ENCODE measurements at regions not wholly inside any gene's neighbourhood (a gene's known extent, or its start where the extent isn't known, plus 50 kb on each side); places are given as distances from the start of the nearest gene placed in this dataset.
A peak's percentile ranks its signal among the peaks of the same experiment; 100 is the strongest.
"Not testable (repeated sequence)": the region's sequence is repeated elsewhere in the genome, so short reads cannot be mapped to it uniquely, and the experiment has no call there.

DNA sequence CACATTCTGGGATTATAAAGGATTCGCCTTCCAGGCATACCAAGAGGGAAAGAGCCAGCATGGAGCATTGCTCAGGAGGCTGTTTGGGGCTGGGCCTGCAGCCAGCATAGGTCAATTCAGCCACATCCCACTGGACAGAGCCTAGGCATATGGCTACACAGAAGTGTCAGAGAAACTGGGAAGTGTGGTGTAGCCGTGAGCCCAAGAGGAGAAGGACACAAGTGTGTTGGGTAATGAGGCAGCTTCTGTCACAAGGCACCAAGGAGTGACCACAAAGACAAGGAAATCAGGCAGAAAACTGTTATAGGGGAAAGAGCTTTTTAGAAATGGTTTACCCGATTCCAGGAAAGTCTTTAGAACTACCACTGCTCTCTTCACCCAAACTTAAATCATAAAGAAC lies 178.6 kb upstream of the TBL1X start:
- DNase-seq (ENCODE audit: low read depth): no peak
- Histone ChIP-seq H3K36me3 (ENCODE audit: control insufficient read depth, insufficient read depth, low read length) (no peaks in the 10 kb centered on the region), H3K27me3 (ENCODE audit: control insufficient read depth, insufficient read depth, low read length) (no peaks in the 10 kb centered on the region), H3K4me3 (ENCODE audit: low read depth, low read length) (no peak overlapping the region)
- no peak for TF ChIP-seq CTCF (IDR thresholded peaks at IDR 0.05; ENCODE audit: insufficient read depth, low read length, poor library complexity, severe bottlenecking)

GRCh38 chrX:9291629-9292028 lies 173.2 kb upstream of the TBL1X start:
- no peak for TF ChIP-seq CTCF (IDR thresholded peaks at IDR 0.05; ENCODE audit: insufficient read depth, low read length, poor library complexity, severe bottlenecking)
- H3K36me3 ChIP-seq (ENCODE audit: control insufficient read depth, insufficient read depth, low read length): no peaks in the 10 kb centered on the region
- H3K27me3 ChIP-seq (ENCODE audit: control insufficient read depth, insufficient read depth, low read length): no peaks in the 10 kb centered on the region
- peak overlapping the region; percentile 4 for H3K4me3 ChIP-seq (ENCODE audit: low read depth, low read length)
- no peak for DNase-seq (ENCODE audit: low read depth)

DNA sequence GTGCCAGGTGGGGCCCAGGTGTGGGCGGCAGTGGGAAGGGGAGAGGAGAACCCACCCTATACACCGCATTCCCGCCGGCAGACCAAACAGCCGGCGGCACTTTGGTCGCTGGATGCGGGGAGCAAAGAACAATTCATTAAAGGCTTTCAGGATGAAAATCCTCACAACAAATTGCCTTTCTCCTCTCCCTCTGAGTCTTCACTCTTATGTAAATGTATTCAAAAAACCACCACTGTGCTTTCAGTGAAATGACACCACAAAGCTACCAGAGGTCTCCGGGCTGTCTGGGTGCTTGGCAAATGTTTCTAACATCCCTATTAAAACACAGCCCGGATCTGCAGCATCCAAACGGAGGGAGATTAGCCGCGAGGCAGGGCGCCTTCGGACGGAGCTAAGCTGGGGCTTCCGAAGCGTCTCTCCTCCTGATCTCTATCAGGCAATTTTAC lies 171.8 kb upstream of the TBL1X start:
- no peaks in the 10 kb centered on the region for H3K27me3 ChIP-seq (ENCODE audit: control insufficient read depth, insufficient read depth, low read length)
- TF ChIP-seq CTCF (IDR thresholded peaks at IDR 0.05; ENCODE audit: insufficient read depth, low read length, poor library complexity, severe bottlenecking): no peak

DNA sequence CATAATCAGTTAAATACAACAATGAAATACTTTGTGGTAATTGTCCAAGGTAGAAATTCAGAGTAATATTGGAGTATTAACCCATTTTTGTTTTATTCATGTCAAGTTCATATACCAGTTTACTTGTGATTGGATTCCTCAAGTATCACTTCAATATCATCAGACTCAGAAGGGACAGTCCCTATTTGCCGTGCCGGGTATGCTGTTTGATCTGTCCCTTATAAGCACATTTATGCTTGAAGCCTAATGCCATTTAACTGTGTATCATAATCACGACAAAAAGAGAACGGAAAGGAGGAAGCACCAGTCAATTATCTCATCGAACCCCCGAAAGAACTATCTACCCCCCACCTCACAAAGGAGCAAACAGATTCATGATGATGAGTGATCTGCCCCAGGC lies 171.0 kb upstream of the TBL1X start:
- no peak overlapping the region for H3K4me3 ChIP-seq (ENCODE audit: low read depth, low read length)
- no peaks in the 10 kb centered on the region for H3K36me3 ChIP-seq (ENCODE audit: control insufficient read depth, insufficient read depth, low read length)
- no peaks in the 10 kb centered on the region for H3K27me3 ChIP-seq (ENCODE audit: control insufficient read depth, insufficient read depth, low read length)
- TF ChIP-seq CTCF (IDR thresholded peaks at IDR 0.05; ENCODE audit: insufficient read depth, low read length, poor library complexity, severe bottlenecking): no peak
- DNase-seq (ENCODE audit: low read depth): no peak

More for the DNA sequence above, 171.8 kb upstream of the TBL1X start:
- DNase-seq (ENCODE audit: low read depth): no peak
- Histone ChIP-seq H3K36me3 (ENCODE audit: control insufficient read depth, insufficient read depth, low read length) (no peaks in the 10 kb centered on the region), H3K4me3 (ENCODE audit: low read depth, low read length) (no peak overlapping the region)

DNA sequence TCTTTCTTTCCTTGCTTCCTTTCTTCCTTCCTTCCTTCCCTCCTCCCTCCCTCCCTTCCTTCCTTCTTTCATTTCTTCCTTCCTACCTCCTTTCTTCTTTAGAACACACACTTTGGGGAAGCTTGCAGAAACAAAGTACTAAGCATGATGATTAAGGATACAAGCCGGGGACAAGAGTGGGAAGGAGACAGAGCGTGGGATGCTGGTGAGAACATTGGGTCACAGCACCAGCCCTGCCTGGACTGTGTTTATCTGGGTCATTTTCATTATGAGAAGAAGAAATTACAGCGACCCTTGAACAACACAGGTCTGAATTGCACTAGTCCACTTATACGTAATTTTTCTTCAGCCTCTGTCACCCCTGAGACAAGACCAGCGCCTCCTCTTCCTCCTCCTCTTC lies 169.3 kb upstream of the TBL1X start:
- Histone ChIP-seq H3K4me3 (ENCODE audit: low read depth, low read length) (no peak overlapping the region), H3K36me3 (ENCODE audit: control insufficient read depth, insufficient read depth, low read length) (no peaks in the 10 kb centered on the region), H3K27me3 (ENCODE audit: control insufficient read depth, insufficient read depth, low read length) (no peaks in the 10 kb centered on the region)
- TF ChIP-seq CTCF (IDR thresholded peaks at IDR 0.05; ENCODE audit: insufficient read depth, low read length, poor library complexity, severe bottlenecking): no peak
- no peak for DNase-seq (ENCODE audit: low read depth)

GRCh38 chrX:9298221-9298620 lies 166.6 kb upstream of the TBL1X start:
- Histone ChIP-seq H3K27me3 (ENCODE audit: control insufficient read depth, insufficient read depth, low read length) (no peaks in the 10 kb centered on the region), H3K36me3 (ENCODE audit: control insufficient read depth, insufficient read depth, low read length) (no peaks in the 10 kb centered on the region), H3K4me3 (ENCODE audit: low read depth, low read length) (no peak overlapping the region)
- no peak for DNase-seq (ENCODE audit: low read depth)
- no peak for TF ChIP-seq CTCF (IDR thresholded peaks at IDR 0.05; ENCODE audit: insufficient read depth, low read length, poor library complexity, severe bottlenecking)

GRCh38 chrX:9299681-9300080 lies 165.2 kb upstream of the TBL1X start:
- H3K4me3 ChIP-seq (ENCODE audit: low read depth, low read length); DNase-seq (ENCODE audit: low read depth); H3K27me3 ChIP-seq (ENCODE audit: control insufficient read depth, insufficient read depth, low read length); H3K36me3 ChIP-seq (ENCODE audit: control insufficient read depth, insufficient read depth, low read length): not testable (repeated sequence)
